Keratinocyte (primary cell): ENCODE measurements at regions not wholly inside any gene's neighbourhood (a gene's known extent, or its start where the extent isn't known, plus 50 kb on each side); places are given as distances from the start of the nearest gene placed in this dataset.

Source experiments
- DNase-seq: peaks from one replicate; pipeline ENCODE4 v3.0.0-alpha.2; 2011; ENCODE audit warnings: low read depth, missing footprints, low spot score
- FAIRE-seq: peaks from 2 replicates; lab custom pipeline; 2011; peaks lifted over from hg19 to GRCh38; lab: Jason Lieb, UNC
- H2AFZ ChIP-seq: 2 replicates; pipeline ENCODE4 v1.6.0; 2012; ENCODE audit warnings: low read length, control low read depth, inconsistent platforms; ENCODE audit not compliant: control insufficient read depth
- H3K27ac ChIP-seq: 2 replicates; pipeline ENCODE4 v1.5.1; 2011; ENCODE audit warnings: low read length; ENCODE audit not compliant: control insufficient read depth, insufficient read depth
- H3K27me3 ChIP-seq: 3 replicates; pipeline ENCODE4 v1.6.0; 2011; ENCODE audit warnings: low read length; ENCODE audit not compliant: control insufficient read depth, insufficient read depth; ENCODE audit errors: extremely low read depth
- H3K36me3 ChIP-seq, 2 experiments: 2 replicates in 1 of 2; 3 replicates in 1 of 2; pipeline ENCODE4 v1.5.1; 2011; ENCODE audit warnings: low read length in 2 of 2, mild to moderate bottlenecking in 1 of 2; ENCODE audit not compliant: control insufficient read depth in 2 of 2, insufficient read depth in 2 of 2; ENCODE audit errors: extremely low read depth in 1 of 2
- H3K4me1 ChIP-seq: 3 replicates; pipeline ENCODE4 v1.5.1; 2011; ENCODE audit warnings: low read length; ENCODE audit not compliant: control insufficient read depth, insufficient read depth; ENCODE audit errors: extremely low read depth
- H3K4me2 ChIP-seq: 3 replicates; pipeline ENCODE4 v1.6.0; 2011; ENCODE audit warnings: low read depth, low read length; ENCODE audit not compliant: control insufficient read depth, insufficient read depth; ENCODE audit errors: extremely low read depth
- H3K4me3 ChIP-seq, 3 experiments: fragments of 200-600 bp in 1 of 3; sonication (generic) in 1 of 3; 2 replicates in 2 of 3; 3 replicates in 1 of 3; pipeline ENCODE4 v1.5.1; 2011 to 2016; ENCODE audit warnings: low read length in 3 of 3, mild to moderate bottlenecking in 3 of 3, control low read depth in 2 of 3, inconsistent platforms in 1 of 3, low read depth in 1 of 3, mixed read lengths in 1 of 3, mixed run types in 1 of 3, moderate library complexity in 1 of 3; ENCODE audit not compliant: control insufficient read depth in 2 of 3, insufficient read depth in 2 of 3; ENCODE audit errors: extremely low read depth in 1 of 3
- H3K79me2 ChIP-seq: 2 replicates; pipeline ENCODE4 v1.6.0; 2012; ENCODE audit warnings: low read length; ENCODE audit not compliant: control insufficient read depth, insufficient read depth
- H3K9ac ChIP-seq: 3 replicates; pipeline ENCODE4 v1.6.0; 2011; ENCODE audit warnings: low read length; ENCODE audit not compliant: control insufficient read depth, insufficient read depth; ENCODE audit errors: extremely low read depth
- H3K9me1 ChIP-seq: 3 replicates; pipeline ENCODE4 v1.6.0; 2011; ENCODE audit warnings: low read length; ENCODE audit not compliant: control insufficient read depth, insufficient read depth; ENCODE audit errors: extremely low read depth
- H3K9me3 ChIP-seq: 2 replicates; pipeline ENCODE4 v1.5.1; 2012; ENCODE audit warnings: low read depth, low read length; ENCODE audit not compliant: control insufficient read depth
- H4K20me1 ChIP-seq: 3 replicates; pipeline ENCODE4 v1.6.0; 2011; ENCODE audit warnings: low read length; ENCODE audit not compliant: control insufficient read depth, insufficient read depth; ENCODE audit errors: extremely low read depth
- CTCF ChIP-seq, 3 experiments: IDR thresholded peaks in 1 of 3; conservative IDR thresholded peaks in 1 of 3; optimal IDR thresholded peaks in 1 of 3; 2 replicates in 2 of 3; 3 replicates in 1 of 3; pipeline versions ENCODE3 to v1.5.1; 2011; ENCODE audit warnings: low read length in 3 of 3, mild to moderate bottlenecking in 3 of 3, moderate library complexity in 2 of 3, control low read depth in 1 of 3, inconsistent platforms in 1 of 3; ENCODE audit not compliant: insufficient read depth in 2 of 3; ENCODE audit errors: extremely low read depth in 1 of 3
- EZH2 ChIP-seq: IDR thresholded peaks from one replicate; pipeline ENCODE4 v1.6.1; 2012; ENCODE audit warnings: inconsistent platforms, mild to moderate bottlenecking, low read length, moderate library complexity
- dilution Hi-C: fragments of 300-500 bp; cut with MboI; formaldehyde crosslinking; loops from one replicate; pipeline ENCODE4 v1.7.0; 2020; ENCODE audit warnings: low sequenced_read_pairs; ENCODE audit not compliant: extremely low pct_ligation_motif_present

GRCh38 chr2:235139956-235140800 lies 188.4 kb downstream of the SH3BP4 start:
- no peaks in the 10 kb centered on the region for H3K9me3 ChIP-seq
- H3K36me3 ChIP-seq: no peaks in the 10 kb centered on the region
- DNase-seq (no peak), FAIRE-seq (no peak)
- TF ChIP-seq CTCF (optimal IDR thresholded peaks at IDR 0.05 in 1 of 3, IDR thresholded peaks at IDR 0.05 in 1 of 3, conservative IDR thresholded peaks at IDR 0.05 in 1 of 3; ENCODE audit: extremely low read depth in 1 of 3, insufficient read depth in 2 of 3, low read length in 3 of 3) (no peak), EZH2 (no peak)
- peaks cover 13% of the 10 kb centered on the region for H3K27me3 ChIP-seq
- H3K9me1 ChIP-seq: no peaks in the 10 kb centered on the region
- H3K4me1 ChIP-seq: no peaks in the 10 kb centered on the region
- dilution Hi-C loops: no loop called here
- no peak overlapping the region for H3K27ac ChIP-seq
- H3K4me2 ChIP-seq: no peak overlapping the region
- no peak overlapping the region for H2AFZ ChIP-seq
- no peaks in the 10 kb centered on the region for H3K79me2 ChIP-seq
- no peaks in the 10 kb centered on the region for H4K20me1 ChIP-seq
- no peak overlapping the region for H3K9ac ChIP-seq
- no peak overlapping the region for H3K4me3 ChIP-seq

- Histone ChIP-seq H3K9me1 (no peaks in the 10 kb centered on the region), H3K79me2 (no peaks in the 10 kb centered on the region), H3K4me3 (no peak overlapping the region), H3K4me2 (no peak overlapping the region), H3K27me3 (peaks cover 13% of the 10 kb centered on the region), H3K9ac (no peak overlapping the region), H3K36me3 (no peaks in the 10 kb centered on the region), H2AFZ (no peak overlapping the region), H3K9me3 (no peaks in the 10 kb centered on the region), H3K4me1 (no peaks in the 10 kb centered on the region), H4K20me1 (no peaks in the 10 kb centered on the region), H3K27ac (no peak overlapping the region)
- no peak for FAIRE-seq
- DNase-seq: no peak
- TF ChIP-seq EZH2 (no peak), CTCF (optimal IDR thresholded peaks at IDR 0.05 in 1 of 3, IDR thresholded peaks at IDR 0.05 in 1 of 3, conservative IDR thresholded peaks at IDR 0.05 in 1 of 3; ENCODE audit: extremely low read depth in 1 of 3, insufficient read depth in 2 of 3, low read length in 3 of 3) (no peak)
- dilution Hi-C loops: no loop called here
Measured at GRCh38 chr2:235140801-235141081, 188.9 kb downstream of the SH3BP4 start.
